ENCODE measurements at regions not wholly inside any gene's neighbourhood (a gene's known extent, or its start where the extent isn't known, plus 50 kb on each side); places are given as distances from the start of the nearest gene placed in this dataset.

GRCh38 chr16:35752012-35752772, 2292.8 kb downstream of the TP53TG3F start:
- H3K27me3 ChIP-seq: no peaks in the 10 kb centered on the region
- TF ChIP-seq CTCF (IDR thresholded peaks at IDR 0.05): no peak
- no peak for TF ChIP-seq POLR2A (IDR thresholded peaks at IDR 0.05)
- no peak overlapping the region for H3K4me3 ChIP-seq
- ATAC-seq (no peak), DNase-seq (no peak)
- intact Hi-C loops (cut with DNase I): no loop called here
- no peaks in the 10 kb centered on the region for H3K4me1 ChIP-seq
- WGBS (ENCODE audit: insufficient coverage, low coverage, low lambda C conversion rate, missing lambda C conversion rate): 68% methylated on average over 7 of the region's 18 CpGs
- no peak overlapping the region for H3K27ac ChIP-seq
- H3K36me3 ChIP-seq: no peaks in the 10 kb centered on the region
- no peaks in the 10 kb centered on the region for H3K9me3 ChIP-seq

GRCh38 chr16:35752773-35753558, 2293.6 kb downstream of the TP53TG3F start:
- Histone ChIP-seq H3K4me1 (no peaks in the 10 kb centered on the region), H3K27ac (no peak overlapping the region), H3K27me3 (no peaks in the 10 kb centered on the region), H3K9me3 (no peaks in the 10 kb centered on the region), H3K36me3 (no peaks in the 10 kb centered on the region), H3K4me3 (no peak overlapping the region)
- 75% methylated on average over 14 of the region's 22 CpGs for WGBS (ENCODE audit: insufficient coverage, low coverage, low lambda C conversion rate, missing lambda C conversion rate)
- intact Hi-C loops (cut with DNase I): no loop called here
- no peak for DNase-seq
- ATAC-seq: no peak
- TF ChIP-seq CTCF (IDR thresholded peaks at IDR 0.05): no peak
- no peak for TF ChIP-seq POLR2A (IDR thresholded peaks at IDR 0.05)

- Histone ChIP-seq H3K36me3 (no peaks in the 10 kb centered on the region), H3K4me3 (no peak overlapping the region), H3K27me3 (no peaks in the 10 kb centered on the region), H3K27ac (no peak overlapping the region), H3K4me1 (no peaks in the 10 kb centered on the region), H3K9me3 (no peaks in the 10 kb centered on the region)
- ATAC-seq: no peak
- 59% methylated on average over 6 of the region's 12 CpGs for WGBS (ENCODE audit: insufficient coverage, low coverage, low lambda C conversion rate, missing lambda C conversion rate)
- intact Hi-C loops (cut with DNase I): no loop called here
- no peak for TF ChIP-seq CTCF (IDR thresholded peaks at IDR 0.05)
- TF ChIP-seq POLR2A (IDR thresholded peaks at IDR 0.05): no peak
- DNase-seq: no peak
These were observed 2294.4 kb downstream of the TP53TG3F start for GRCh38 chr16:35753559-35754390.

GRCh38 chr16:35754391-35755369, 2295.3 kb downstream of the TP53TG3F start:
- intact Hi-C loops (cut with DNase I): no loop called here
- Histone ChIP-seq H3K36me3 (no peaks in the 10 kb centered on the region), H3K27me3 (no peaks in the 10 kb centered on the region), H3K27ac (no peak overlapping the region), H3K4me1 (no peaks in the 10 kb centered on the region), H3K4me3 (no peak overlapping the region), H3K9me3 (no peaks in the 10 kb centered on the region)
- ATAC-seq (no peak), DNase-seq (no peak)
- WGBS (ENCODE audit: insufficient coverage, low coverage, low lambda C conversion rate, missing lambda C conversion rate): 61% methylated on average over 10 of the region's 12 CpGs
- TF ChIP-seq CTCF (IDR thresholded peaks at IDR 0.05) (no peak), POLR2A (IDR thresholded peaks at IDR 0.05) (no peak)

All from right lobe of liver (tissue), 6 donors.